Liver (tissue), 8 donors: ENCODE measurements at regions not wholly inside any gene's neighbourhood (a gene's known extent, or its start where the extent isn't known, plus 50 kb on each side); places are given as distances from the start of the nearest gene placed in this dataset.

ENCODE experiments used
- DNase-seq: peaks from one replicate; pipeline ENCODE4 v3.0.0-alpha.2; 2017; ENCODE audit warnings: low spot score
- H3K27ac ChIP-seq, 2 donors: one replicate each; pipeline ENCODE4 v1.7.0; 2013; ENCODE audit warnings: inconsistent platforms in 2 of 2, low read length in 2 of 2, control low read depth in 1 of 2, low read depth in 1 of 2, mild to moderate bottlenecking in 1 of 2
- H3K27me3 ChIP-seq, 4 donors: one replicate each; pipeline versions ENCODE4 v1.6.1 to v1.7.0; 2013; ENCODE audit warnings: low read length in 3 of 4, inconsistent platforms in 1 of 4, mild to moderate bottlenecking in 1 of 4, moderate library complexity in 1 of 4; ENCODE audit not compliant: control insufficient read depth in 4 of 4, insufficient read depth in 4 of 4
- H3K36me3 ChIP-seq, 4 donors: one replicate each; pipeline versions ENCODE4 v1.6.1 to v1.7.0; 2013; ENCODE audit warnings: low read length in 3 of 4, mild to moderate bottlenecking in 3 of 4, low read depth in 1 of 4, moderate library complexity in 1 of 4; ENCODE audit not compliant: control insufficient read depth in 4 of 4, insufficient read depth in 3 of 4
- H3K4me1 ChIP-seq, 4 donors: one replicate each; pipeline versions ENCODE4 v1.6.1 to v1.7.0; 2013; ENCODE audit warnings: low read length in 3 of 4, mild to moderate bottlenecking in 3 of 4, moderate library complexity in 1 of 4; ENCODE audit not compliant: control insufficient read depth in 4 of 4, insufficient read depth in 4 of 4
- H3K4me3 ChIP-seq, 3 donors: one replicate each; pipeline versions ENCODE4 v1.6.1 to v1.7.0; 2013; ENCODE audit warnings: low read length in 3 of 3, control low read depth in 1 of 3, low read depth in 1 of 3, mild to moderate bottlenecking in 1 of 3
- H3K9ac ChIP-seq, 2 donors: one replicate each; pipeline ENCODE4 v1.7.0; 2013; ENCODE audit warnings: low read length in 2 of 2, mild to moderate bottlenecking in 2 of 2, moderate library complexity in 2 of 2, control low read depth in 1 of 2, low read depth in 1 of 2
- H3K9me3 ChIP-seq, 4 donors: one replicate each; pipeline versions ENCODE4 v1.6.1 to v1.7.0; 2013; ENCODE audit warnings: low read length in 3 of 4; ENCODE audit not compliant: control insufficient read depth in 4 of 4
- ATF3 ChIP-seq: IDR thresholded peaks from 2 replicates; pipeline ENCODE4 v1.6.1; 2016; ENCODE audit warnings: antibody characterized with exemption
- CTCF ChIP-seq: fragments of 150-350 bp; IDR thresholded peaks from 2 replicates; pipeline ENCODE4 v1.5.1; 2017; ENCODE audit warnings: improper control_type of control experiment, low read depth, low read length; ENCODE audit not compliant: missing input control
- EGR1 ChIP-seq, 2 donors: IDR thresholded peaks; 2 replicates each; pipeline ENCODE4 v1.6.1; 2016 to 2018; ENCODE audit warnings: antibody characterized with exemption in 2 of 2, low read depth in 2 of 2
- FOXA1 ChIP-seq: IDR thresholded peaks from 2 replicates; pipeline ENCODE4 v1.6.1; 2016; ENCODE audit warnings: antibody characterized with exemption
- FOXA2 ChIP-seq: IDR thresholded peaks from 2 replicates; pipeline ENCODE4 v1.6.1; 2016; ENCODE audit warnings: antibody characterized with exemption
- GABPA ChIP-seq, 2 donors: IDR thresholded peaks in 1 of 2; conservative IDR thresholded peaks in 1 of 2; 2 replicates each; pipeline ENCODE4 v1.6.1; 2016; ENCODE audit warnings: antibody characterized with exemption in 2 of 2, mild to moderate bottlenecking in 1 of 2, moderate library complexity in 1 of 2
- HNF4A ChIP-seq, 2 donors: conservative IDR thresholded peaks; 2 replicates each; pipeline ENCODE4 v1.6.1; 2016; ENCODE audit warnings: antibody characterized with exemption in 2 of 2, mild to moderate bottlenecking in 2 of 2
- HNF4G ChIP-seq: IDR thresholded peaks from 2 replicates; pipeline ENCODE4 v1.6.1; 2016; ENCODE audit warnings: antibody characterized with exemption
- JUND ChIP-seq, 2 donors: IDR thresholded peaks; 2 replicates each; pipeline ENCODE4 v1.6.1; 2016; ENCODE audit warnings: antibody characterized with exemption in 2 of 2
- MAX ChIP-seq: IDR thresholded peaks from 2 replicates; pipeline ENCODE4 v1.6.1; 2016; ENCODE audit warnings: antibody characterized with exemption
- NR2F2 ChIP-seq: IDR thresholded peaks from 2 replicates; pipeline ENCODE4 v1.6.1; 2016; ENCODE audit warnings: antibody characterized with exemption
- RAD21 ChIP-seq, 2 donors: IDR thresholded peaks; 2 replicates each; pipeline ENCODE4 v1.6.1; 2016; ENCODE audit warnings: antibody characterized with exemption in 2 of 2, mild to moderate bottlenecking in 2 of 2
- RXRA ChIP-seq, 2 donors: IDR thresholded peaks; 2 replicates each; pipeline ENCODE4 v1.6.1; 2017 to 2018; ENCODE audit warnings: antibody characterized with exemption in 2 of 2, mild to moderate bottlenecking in 1 of 2
- SP1 ChIP-seq: IDR thresholded peaks from 2 replicates; pipeline ENCODE4 v1.6.1; 2018; ENCODE audit warnings: antibody characterized with exemption, mild to moderate bottlenecking
- TAF1 ChIP-seq: conservative IDR thresholded peaks from 2 replicates; pipeline ENCODE4 v1.6.1; 2016; ENCODE audit warnings: antibody characterized with exemption, mild to moderate bottlenecking
- YY1 ChIP-seq: IDR thresholded peaks from 2 replicates; pipeline ENCODE4 v1.6.1; 2016; ENCODE audit warnings: antibody characterized with exemption, mild to moderate bottlenecking
- ZBTB33 ChIP-seq: IDR thresholded peaks from 2 replicates; pipeline ENCODE4 v1.6.1; 2016; ENCODE audit warnings: antibody characterized with exemption
- WGBS: extraction: QIAGEN DNeasy Blood & Tissue Kit; methylation state at CpG from one replicate; pipeline ENCODE4 v1.1.7; 2013; 5-methylcytosine and 5-hydroxymethylcytosine counted together
- donor health status: healthy.
- donor health status: healthy.
- donor health status: healthy.
- donor health status: healthy.
- donor health status: healthy.

GRCh38 chr16:86101137-86101896, 202.4 kb downstream of the IRF8 start (continued):
- TF ChIP-seq MAX, result no peak
- no peak for TF ChIP-seq RAD21 (IDR thresholded peaks at IDR 0.05)
- TF ChIP-seq ATF3, result no peak
- no peak for TF ChIP-seq HNF4A (conservative IDR thresholded peaks at IDR 0.05)
- TF ChIP-seq RXRA (IDR thresholded peaks at IDR 0.05), result no peak

- Histone ChIP-seq H3K36me3 (no peaks in the 10 kb centered on the region), H3K27ac (no peak overlapping the region), H3K27me3 (peaks cover 0 to 4% (median 0%) of the 10 kb centered on the region in 4 donors), H3K4me1 (no peaks in the 10 kb centered on the region), H3K9ac (no peak overlapping the region), H3K4me3 (no peak overlapping the region), H3K9me3 (peaks cover 0 to 5% (median 1%) of the 10 kb centered on the region in 4 donors)
- no peak for DNase-seq
- TF ChIP-seq FOXA2, result no peak
- TF ChIP-seq GABPA (IDR thresholded peaks at IDR 0.05 in 1 of 2, conservative IDR thresholded peaks at IDR 0.05 in 1 of 2), result no peak
- no peak for TF ChIP-seq SP1
- 90% methylated on average over 8 of the region's 8 CpGs for WGBS
These were observed 202.9 kb downstream of the IRF8 start for GRCh38 chr16:86101897-86102157.

GRCh38 chr16:86103320-86103719, 204.4 kb downstream of the IRF8 start:
- H3K9ac ChIP-seq, result no peak overlapping the region

GRCh38 chr16:86104537-86105048, 205.6 kb downstream of the IRF8 start:
- no peak overlapping the region for H3K27ac ChIP-seq
- H3K9me3 ChIP-seq, result peaks cover 0 to 9% (median 3%) of the 10 kb centered on the region in 4 donors
- H3K4me3 ChIP-seq, result no peak overlapping the region
- peaks cover 0 to 4% (median 0%) of the 10 kb centered on the region in 4 donors for H3K27me3 ChIP-seq
- H3K4me1 ChIP-seq, result no peaks in the 10 kb centered on the region
- no peak for TF ChIP-seq FOXA1
- TF ChIP-seq SP1, result no peak
- TF ChIP-seq HNF4G, result no peak
- TF ChIP-seq CTCF, result no peak
- TF ChIP-seq GABPA (IDR thresholded peaks at IDR 0.05 in 1 of 2, conservative IDR thresholded peaks at IDR 0.05 in 1 of 2), result no peak
- TF ChIP-seq MAX, result no peak
- no peak for TF ChIP-seq EGR1 (IDR thresholded peaks at IDR 0.05; ENCODE audit: low read depth in 2 of 2)
- no peak for TF ChIP-seq HNF4A (conservative IDR thresholded peaks at IDR 0.05)
- no peak for TF ChIP-seq JUND (IDR thresholded peaks at IDR 0.05)
- no peak for TF ChIP-seq YY1
- no peak for TF ChIP-seq NR2F2
- no peak for TF ChIP-seq ZBTB33
- no peak for TF ChIP-seq RXRA (IDR thresholded peaks at IDR 0.05)
- no peak for TF ChIP-seq TAF1
- WGBS, result 78% methylated on average over 6 of the region's 6 CpGs
- no peak for DNase-seq
- no peaks in the 10 kb centered on the region for H3K36me3 ChIP-seq
- no peak overlapping the region for H3K9ac ChIP-seq

More at GRCh38 chr16:86103320-86103719, 204.4 kb downstream of the IRF8 start:
- Histone ChIP-seq H3K9me3 (peaks cover 0 to 9% (median 3%) of the 10 kb centered on the region in 4 donors), H3K4me3 (no peak overlapping the region), H3K36me3 (no peaks in the 10 kb centered on the region), H3K4me1 (no peaks in the 10 kb centered on the region), H3K27ac (no peak overlapping the region), H3K27me3 (peaks cover 0 to 4% (median 0%) of the 10 kb centered on the region in 4 donors)
- no peak for DNase-seq
- 91% methylated on average over 3 of the region's 3 CpGs for WGBS
- no peak for TF ChIP-seq FOXA1
- TF ChIP-seq SP1, result no peak
- no peak for TF ChIP-seq HNF4G
- no peak for TF ChIP-seq ATF3
- TF ChIP-seq GABPA (IDR thresholded peaks at IDR 0.05 in 1 of 2, conservative IDR thresholded peaks at IDR 0.05 in 1 of 2), result no peak
